NCI-H69 (cell line): ENCODE measurements at regions not wholly inside any gene's neighbourhood (a gene's known extent, or its start where the extent isn't known, plus 50 kb on each side); places are given as distances from the start of the nearest gene placed in this dataset.

Source experiments
- DNase-seq: peaks from one replicate; lab custom pipeline; 2025; lab: John Stamatoyannopoulos, UW

DNA sequence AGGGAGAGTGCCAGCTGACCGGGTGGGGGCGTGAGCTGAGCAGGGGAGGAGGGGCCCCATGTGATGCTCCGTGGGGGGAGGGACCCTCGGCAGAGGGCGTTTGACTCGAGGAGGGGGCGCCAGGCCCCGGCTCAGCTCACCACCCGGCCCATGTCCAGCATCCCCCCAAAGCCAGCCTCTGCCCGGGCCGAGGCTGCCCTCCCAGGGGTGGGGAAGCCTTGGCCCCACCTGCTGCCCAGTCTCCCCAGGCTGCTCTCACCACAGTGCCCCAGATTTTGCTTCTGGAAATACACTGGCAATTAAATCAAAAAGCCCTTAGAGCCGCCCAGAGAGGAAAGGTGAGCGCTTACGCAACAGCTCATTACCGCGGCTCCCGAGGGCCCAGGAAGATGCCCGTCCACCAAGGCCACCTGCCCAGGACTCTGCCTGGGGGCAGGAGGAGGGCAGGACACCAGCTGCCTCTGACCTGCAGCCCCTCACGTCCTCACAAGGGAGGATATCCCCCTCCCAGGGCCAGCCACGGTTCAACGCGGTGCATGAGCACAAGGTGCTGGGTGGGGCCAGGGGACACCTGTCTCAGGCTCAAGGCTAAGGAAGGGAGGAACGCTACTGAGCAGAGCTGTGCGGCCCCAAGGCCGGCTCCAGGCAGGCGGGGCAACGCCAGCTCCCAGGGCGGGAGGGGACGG, 70.0 kb upstream of the INPP5A start:
- peak; percentile 71 for DNase-seq

DNA sequence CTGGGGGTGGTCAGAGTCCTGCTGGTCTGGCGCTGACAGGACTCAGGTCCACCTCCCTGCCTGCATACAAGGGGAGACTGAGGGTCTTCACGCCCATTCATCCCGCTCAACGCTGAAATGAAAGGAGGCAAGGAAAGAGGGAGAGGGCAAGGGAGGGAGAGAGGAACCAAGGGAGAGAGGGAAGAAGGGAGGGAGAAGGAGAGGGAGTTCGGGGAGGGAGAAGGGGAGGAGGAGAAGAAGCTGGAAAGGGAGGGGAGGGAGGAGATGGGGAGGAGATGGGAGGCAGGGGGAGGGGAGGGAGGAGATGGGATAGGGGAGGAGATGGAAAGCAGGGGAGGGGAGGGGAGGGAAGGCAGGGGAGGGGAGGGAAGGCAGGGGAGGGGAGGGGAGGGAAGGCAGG, 69.4 kb upstream of the INPP5A start:
- DNase-seq = peak; percentile 42

DNA sequence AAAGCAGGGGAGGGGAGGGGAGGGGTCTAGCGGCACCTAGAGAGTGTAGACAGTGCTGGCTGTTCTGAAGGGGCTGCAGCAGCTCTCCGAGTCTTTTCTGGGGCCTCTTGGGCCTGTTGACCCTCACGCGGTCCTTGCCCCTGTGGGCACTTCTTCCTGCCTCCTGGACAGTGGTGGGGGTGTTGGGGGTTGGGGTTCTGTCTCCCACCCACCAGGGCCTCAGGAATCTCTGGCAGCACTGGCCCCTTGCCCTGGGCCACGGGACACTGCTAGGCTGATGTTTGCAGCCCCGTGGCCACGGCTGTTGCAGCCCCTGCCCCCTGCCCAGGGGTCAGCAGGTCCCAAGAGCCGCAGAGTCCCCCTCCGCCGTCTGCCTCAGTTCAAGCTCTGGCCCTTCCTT, 68.9 kb upstream of the INPP5A start:
- DNase-seq = no peak

DNA sequence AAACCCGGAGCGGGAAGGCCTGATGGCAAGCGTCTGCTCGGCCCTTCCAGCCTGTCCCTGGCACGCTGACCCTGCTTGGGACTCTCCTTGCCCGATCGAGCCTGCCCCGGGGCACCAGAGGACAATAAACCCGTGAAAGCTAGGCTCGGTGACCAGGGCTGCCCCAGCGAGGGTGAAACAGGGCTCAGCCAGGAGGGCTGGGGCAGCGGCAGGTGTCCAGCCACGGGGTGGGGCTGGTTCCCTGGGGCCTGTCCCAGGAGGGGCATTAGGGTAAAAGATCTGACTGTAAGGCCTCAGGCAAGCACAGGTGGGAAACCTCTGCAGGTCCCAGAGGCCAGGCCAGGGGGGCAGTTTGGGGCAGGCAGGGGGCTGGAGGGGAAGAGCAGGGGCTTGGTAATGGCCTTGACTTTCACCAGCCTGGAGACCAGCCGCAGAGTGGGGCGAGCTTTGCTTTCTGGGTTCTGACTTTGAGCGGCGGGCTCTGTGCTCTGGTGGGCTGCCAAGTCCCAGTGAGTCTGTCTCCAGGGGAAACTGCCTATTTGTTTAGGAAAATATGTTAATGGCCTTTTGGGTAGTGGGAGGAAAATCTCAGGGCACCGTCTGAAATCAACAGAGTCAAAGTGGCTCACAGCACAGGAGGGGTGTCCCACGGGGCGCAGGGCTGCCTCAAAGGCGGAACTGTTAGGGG, 68.2 kb upstream of the INPP5A start:
- peak; percentile 52 for DNase-seq

DNA sequence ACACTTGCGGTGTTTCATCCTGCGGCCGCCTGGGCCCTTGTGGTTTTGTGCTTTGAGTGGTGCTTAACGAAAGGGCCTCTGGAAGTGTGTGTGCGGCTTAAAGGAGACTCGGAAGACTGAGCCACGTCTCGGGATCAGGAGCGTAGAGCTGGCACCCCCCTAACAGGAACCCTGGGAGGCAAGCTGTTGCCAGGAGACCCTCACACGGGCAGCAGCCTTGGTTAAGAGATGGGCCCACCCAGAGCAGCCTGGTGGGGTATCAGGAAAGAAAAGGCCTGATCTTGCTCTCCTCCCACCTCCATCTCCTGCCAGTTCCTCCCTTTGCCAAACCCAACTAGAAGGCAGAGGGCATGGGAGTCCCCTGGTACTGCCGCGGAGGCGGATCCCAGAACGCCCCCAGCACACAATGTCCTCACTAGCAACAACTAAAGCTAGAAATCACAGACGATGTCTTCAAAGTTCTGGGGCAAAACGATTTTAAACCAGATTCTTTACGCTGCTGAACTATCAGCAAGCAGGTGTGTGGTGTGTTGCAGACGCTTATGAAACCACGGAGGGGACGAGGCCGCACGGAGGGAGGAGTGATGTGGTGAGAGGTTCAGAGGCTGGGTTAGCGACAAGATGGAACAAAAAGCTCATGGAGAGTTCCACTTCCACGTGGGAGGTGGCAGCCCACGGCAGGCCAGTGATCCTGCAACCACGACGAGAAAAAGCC, 67.0 kb upstream of the INPP5A start:
- no peak for DNase-seq

DNA sequence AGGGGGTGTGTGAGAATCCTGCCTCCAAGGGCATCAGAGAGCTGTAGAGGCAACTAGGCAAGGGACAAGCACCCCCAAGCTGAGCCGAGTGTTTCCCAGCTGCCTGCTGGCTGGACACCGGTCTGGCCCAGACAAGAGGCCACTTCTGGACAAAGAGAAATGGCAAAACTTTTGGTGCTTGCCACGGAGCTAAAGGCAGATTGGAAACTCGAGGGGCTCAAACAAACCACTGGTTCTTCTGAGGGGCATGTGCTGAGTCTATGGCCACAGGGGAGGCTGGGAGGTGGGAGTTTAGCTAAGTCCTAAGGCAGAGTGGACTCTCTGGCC, 66.5 kb upstream of the INPP5A start:
- no peak for DNase-seq

DNA sequence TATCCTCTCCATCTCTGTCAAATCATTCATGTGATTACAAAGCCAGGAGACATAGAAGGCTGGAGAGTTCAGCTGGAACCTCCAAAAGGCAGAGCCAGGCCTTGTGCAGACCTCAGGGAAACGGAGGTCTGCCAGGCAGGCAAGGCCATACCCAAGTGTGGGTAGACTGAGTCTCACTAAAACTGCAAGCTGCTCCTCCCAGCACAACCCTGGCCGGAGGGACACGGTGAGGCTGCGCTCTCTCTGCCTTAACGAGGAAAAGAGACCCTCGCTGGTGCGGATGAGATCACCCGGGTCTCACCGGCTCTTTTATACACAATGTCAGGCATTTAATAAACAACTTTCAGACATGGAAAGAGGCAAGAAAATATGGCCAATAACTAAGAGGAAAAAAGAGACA, 66.1 kb upstream of the INPP5A start:
- DNase-seq = no peak

DNA sequence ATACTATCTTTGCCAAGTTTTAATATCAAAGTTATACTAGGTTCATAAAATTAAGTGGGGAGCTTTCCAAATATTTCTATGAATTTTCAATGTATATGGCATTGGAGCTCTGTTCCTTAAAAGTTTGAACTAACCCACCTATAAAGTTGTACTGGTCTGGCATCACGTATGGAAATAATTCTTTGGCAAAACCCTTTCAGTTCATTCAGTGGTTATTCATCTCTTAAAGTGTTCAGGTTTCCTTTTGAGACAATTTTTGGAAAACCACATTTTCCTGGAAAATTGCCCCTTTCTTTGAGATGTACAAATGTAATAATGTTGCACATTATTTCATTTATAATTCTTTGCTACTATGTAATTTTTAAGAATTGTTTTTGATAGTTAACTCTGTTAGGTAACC, 62.5 kb upstream of the INPP5A start:
- no peak for DNase-seq

DNA sequence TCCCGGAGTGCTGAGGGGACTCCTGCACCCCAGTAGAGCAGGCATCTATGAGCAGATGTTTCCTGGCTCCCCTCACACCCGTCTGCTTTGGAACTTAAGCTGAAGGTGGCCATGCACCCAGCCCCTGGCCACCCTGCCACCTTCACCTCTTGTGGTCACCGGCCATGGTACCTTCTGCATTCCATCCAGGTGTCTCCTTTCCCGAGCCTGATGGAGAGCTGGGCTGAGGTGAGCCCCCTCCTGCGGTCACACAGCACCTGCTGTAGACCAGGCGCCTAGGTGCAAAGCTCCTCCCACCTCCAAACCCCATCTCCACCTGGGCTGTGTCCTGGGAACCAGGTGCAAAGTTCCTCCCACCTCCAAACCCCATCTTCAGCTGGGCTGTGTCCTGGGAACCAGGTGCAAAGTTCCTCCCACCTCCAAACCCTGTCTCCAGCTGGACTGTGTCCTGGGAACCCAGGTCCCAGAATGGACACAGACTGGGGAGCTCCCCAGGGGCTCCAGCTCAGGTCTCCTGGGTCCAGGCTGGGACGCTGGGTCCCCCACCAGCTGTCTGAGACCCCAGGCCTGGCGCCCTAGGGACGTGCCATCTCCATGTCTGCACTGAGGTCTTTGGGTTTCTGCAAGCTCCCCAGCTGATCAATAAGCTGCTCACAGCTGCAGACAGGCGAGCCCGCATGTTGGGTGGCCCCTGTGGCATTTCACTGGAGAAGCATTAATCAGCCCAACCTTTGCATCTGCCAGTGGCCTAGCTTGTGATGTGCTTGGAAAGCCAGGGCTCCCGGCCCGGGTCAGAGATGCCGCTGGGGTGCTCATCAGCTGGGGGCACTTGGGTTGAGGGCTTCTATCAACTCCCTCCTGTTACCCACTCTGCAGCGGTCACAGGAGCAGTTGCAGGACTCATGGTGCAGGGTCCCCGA, 61.2 kb upstream of the INPP5A start:
- DNase-seq = no peak

DNA sequence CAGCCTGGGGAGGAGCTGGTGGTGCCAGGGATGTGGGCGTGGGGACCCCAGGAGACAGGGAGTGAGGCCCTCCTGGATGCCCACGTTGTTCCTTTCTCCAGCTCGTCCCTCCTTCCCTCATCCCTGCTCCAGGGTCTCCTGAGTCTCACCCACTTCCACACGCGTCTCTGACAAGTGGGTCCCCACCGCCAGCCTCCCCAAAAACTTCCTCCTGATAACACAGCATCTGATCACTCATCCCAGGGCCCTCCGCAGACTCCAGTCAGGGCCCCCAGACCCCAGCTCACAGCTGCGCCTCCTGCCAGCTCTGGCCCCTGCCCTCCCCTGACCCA, 60.6 kb upstream of the INPP5A start:
- no peak for DNase-seq

DNA sequence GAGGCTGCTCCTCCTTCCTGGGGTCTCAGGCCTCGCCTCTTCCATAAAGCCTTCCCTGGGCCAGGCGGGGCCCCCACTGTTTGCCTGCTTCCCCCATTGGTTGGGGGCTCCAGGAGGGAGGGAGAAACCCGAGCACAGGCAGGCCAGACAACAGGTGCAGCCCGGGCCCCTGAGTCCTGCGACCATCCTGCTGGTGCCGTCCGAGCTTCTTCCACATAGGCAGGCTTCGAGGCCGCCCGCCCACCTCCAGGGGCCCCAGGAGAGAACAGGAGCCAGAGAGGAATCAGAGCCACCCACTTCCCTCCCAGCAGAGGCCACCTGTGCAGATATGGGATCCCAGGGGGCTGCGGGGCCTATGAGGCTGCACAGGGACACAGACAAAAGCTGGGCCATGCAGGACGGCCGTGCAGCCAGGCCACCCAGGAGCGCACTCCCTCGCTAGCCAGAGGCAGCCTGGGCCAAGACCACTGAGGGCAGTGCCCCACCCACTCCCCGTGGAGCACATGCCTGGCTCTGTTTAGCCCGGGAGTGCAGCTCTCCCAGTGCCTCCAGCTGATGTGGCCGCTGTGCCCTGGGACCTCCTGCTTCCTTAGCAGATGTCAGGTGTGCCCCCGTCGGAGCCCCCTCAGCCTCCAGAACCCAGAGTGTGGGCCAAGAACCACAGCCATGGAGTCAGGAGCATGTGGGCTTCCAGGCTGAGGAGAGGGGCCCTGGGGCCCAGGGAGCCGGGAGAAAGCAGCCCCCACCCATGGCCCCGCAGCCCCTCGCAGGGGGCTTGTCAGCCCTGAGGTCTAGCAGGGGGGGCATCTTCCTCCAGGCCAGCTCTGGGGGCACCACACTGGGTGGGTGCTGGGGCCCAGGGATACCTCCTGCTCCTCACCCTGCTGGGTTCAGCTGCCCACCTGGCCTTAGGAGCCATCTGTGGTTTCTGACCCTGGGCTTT, 59.9 kb upstream of the INPP5A start:
- no peak for DNase-seq

DNA sequence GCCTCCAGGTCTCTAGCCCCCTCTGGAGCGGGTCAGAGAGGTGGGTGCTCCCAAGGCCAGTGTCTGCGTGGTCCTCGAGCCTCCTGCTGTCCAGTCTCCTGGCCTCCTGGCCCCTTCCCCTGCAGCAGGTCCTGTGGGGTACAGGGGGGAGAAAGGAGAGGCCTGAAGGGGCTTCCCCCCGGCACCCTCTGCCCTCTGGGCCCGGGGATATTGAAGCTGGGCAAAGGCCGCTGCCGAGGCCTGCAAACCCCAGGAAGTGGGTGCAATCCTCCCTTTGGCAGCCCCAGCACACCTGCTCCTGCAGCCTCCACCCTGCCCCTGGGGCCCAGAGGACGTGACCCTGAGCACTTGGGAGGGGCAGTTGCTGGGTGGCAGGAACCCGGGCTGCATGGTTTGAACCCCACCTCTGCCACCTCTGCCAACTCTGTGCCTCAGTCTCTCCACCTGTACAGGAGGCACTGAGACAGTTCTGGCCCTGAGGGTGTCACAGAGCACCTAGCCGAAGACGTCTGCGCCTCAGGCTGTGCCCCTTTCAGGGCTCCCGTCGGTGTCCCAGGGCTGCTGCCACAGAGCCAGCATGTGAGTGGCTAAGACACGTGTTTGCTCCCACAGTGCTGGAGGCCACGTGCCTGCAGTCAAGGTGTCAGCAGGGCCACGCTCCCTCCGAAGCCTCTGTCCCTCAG, 59.1 kb upstream of the INPP5A start:
- no peak for DNase-seq

DNA sequence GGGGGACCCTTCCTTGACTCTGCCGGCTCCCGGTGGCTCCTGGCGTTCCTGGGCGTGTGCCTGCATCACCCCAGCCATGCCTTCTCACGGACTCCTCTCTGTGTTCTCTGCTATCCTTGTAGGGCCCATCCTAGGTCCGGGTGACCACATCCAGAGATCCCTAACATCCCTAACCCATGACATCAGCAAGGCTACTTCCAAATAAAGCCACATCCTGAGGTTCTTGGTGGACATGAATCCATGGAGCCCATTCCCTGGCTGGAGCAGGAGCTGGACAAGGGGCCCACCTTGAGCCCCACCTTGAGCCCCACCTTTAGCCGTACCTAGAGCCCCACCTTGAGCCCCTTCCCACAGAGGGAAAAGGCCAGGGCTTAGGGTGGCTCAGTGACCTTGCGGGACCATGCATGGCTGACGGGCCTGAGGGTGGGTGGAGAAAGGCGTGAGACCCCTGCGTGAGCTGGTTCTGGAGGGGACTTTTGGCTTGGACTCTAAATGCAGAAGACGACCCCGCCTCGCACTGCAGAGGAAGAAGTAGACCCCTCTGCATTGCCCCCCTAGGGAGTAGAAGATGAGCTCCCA, 58.5 kb upstream of the INPP5A start:
- DNase-seq = no peak

DNA sequence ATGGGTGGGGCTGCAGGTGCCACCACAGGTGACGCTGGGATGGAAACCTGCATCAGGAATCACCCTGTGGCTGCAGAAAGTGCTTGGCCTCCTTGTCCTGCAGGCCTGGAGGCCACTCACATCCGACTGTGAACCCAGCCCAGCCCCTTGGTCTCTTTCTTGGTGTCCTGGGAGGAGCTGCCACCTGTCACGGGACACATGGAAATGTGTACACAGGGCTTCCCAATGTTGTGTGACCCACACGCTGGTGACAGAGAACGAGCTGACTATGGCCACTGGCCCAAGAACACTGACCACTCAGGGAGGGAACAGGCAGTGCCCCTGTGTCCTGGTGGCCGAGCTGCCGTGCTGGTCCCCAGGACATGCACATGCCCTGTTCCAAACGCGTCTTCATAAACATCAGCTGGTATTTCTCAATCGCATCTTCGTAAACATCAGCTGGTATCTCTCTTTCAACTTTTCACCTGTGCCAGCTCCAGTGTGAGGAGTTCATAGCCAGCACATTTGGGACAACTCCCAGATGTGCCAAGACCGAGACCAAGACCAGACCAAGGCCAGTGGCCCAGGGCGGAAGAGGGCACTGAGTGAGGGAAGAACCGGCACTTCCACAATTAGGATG, 57.9 kb upstream of the INPP5A start:
- DNase-seq = no peak

DNA sequence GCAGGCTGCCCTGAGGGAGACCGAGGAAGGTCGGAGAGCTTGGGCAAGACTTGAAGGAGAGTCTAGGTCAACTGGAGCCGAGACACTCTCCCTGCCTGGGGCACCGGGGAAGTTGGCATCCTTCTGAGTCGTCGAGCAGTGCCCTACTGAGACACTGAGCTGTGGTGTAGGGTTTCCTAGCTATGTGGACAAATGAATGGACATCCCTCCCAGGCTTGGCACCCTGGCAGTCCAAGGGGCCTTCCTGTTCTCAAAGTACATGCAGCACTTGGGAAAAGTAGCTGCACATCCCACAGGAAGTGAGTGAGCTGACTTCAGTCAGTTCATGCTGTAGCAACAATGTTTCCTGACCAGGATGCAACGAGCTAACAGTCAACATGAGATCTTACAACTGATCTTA, 57.2 kb upstream of the INPP5A start:
- DNase-seq = no peak

DNA sequence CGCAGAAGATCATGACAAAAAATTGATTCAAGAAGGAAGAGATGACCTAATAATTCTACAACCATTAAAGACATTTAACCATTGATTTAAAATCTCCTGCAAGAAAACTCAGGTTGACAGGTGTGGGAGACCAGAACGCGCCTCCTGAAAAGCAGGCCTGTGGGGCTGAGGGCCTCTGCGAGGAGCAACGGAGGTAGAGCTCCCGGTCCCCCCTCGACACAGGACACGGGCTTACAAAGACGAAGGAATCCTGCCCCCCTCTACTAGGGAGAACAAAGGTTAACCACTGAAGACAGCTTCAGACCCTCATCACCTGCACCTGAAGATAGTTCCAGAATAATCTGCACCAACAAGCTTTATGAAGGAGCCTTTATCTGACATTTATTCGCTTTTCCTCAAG, 55.9 kb upstream of the INPP5A start:
- no peak for DNase-seq

DNA sequence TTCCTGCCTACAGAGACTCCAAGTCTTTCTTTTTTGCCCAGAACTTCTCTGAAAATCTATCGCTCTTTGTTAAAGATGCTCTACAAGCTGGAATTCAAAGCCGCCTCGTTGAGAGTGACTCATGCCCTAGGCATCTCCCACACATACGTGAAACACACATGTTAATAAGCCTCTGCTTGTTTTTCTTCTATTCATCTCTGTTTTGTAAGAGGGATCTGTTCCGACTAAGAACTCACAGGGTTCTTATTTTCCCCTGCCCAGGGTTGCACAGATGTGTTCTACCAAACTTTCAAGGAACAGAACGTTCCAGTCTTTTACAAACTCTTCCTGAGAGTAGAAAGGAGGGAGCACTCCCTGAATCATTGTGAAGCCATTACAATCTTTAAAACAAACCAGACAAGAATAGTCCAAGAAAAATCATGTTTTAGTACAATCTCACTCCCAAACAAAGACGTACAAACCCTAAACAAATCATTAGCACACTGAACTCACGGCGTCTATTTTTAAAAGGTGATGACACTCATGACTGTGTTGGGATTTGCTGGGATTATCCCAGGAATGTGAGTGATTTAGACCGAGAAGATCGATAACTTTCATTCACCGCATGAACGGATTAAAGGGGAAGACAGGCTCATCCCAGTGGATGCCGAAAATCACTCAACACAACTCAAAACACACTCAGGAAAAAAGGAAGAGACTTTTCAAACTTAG, 55.3 kb upstream of the INPP5A start:
- DNase-seq = no peak

DNA sequence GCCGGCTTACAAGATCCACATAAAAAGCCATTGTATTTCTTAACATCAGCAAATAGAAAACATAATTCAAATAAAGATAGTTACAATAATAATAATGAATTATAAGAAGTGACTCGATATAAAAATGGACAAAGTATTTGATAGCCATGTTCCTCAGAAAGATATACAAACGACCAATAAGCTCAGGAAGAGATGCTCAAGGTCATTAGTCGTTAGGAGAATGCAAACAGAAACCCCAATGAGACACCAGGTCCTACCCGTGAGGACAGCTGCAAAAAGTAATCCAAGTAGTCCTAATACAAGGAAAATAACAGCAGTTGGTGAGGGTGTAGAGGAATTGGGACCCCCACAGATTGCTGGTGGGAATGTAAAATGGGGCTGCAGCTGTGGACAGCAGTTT, 54.2 kb upstream of the INPP5A start:
- DNase-seq = no peak

DNA sequence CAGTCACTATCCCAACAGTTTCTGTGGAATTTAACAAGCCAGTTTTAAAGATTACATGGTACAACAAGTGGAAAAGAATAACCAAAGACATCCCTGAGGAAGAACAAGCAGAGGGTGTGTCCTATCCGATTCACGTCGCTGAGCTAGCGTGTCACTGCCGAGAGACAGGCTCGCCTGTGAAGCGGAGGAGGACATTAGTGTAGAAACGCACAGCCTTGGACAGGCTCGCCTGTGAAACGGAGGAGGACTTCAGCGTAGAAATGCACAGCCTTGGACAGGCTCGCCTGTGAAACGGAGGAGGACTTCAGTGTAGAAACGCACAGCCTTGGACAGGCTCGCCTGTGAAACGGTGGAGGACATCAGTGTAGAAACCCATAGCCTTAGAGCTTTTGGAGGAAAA, 52.7 kb upstream of the INPP5A start:
- DNase-seq = no peak
